Brain microvascular endothelial cell (primary cell): ENCODE measurements at regions not wholly inside any gene's neighbourhood (a gene's known extent, or its start where the extent isn't known, plus 50 kb on each side); places are given as distances from the start of the nearest gene placed in this dataset.

Source experiments
- DNase-seq: peaks from one replicate; pipeline ENCODE4 v3.0.0-alpha.2; 2020
- H3K27ac ChIP-seq: fragments of 250-450 bp; sonication (Bioruptor Pico); 2 replicates; pipeline ENCODE4 v1.5.1; 2020; ENCODE audit warnings: mild to moderate bottlenecking, moderate library complexity
- H3K27me3 ChIP-seq: fragments of 250-450 bp; sonication (Bioruptor Pico); replicated peaks from 2 replicates; pipeline ENCODE4 v1.5.1; 2020; ENCODE audit warnings: mild to moderate bottlenecking
- H3K36me3 ChIP-seq: fragments of 250-450 bp; sonication (Bioruptor Pico); replicated peaks from 2 replicates; pipeline ENCODE4 v1.5.1; 2020; ENCODE audit warnings: mild to moderate bottlenecking
- H3K4me3 ChIP-seq: 2 replicates; pipeline ENCODE4 v1.5.1; 2011; ENCODE audit warnings: low read depth, mild to moderate bottlenecking, control low read depth, low read length, moderate library complexity
- in situ Hi-C: cut with HindIII; loops from 2 replicates; pipeline ENCODE4 v1.10.0; 2017; ENCODE audit warnings: low sequenced_read_pairs, low pct_ligation_motif_present
- TF ChIP-seq, protein P1 (sequence below): IDR thresholded peaks from 2 replicates; pipeline ENCODE4 v1.5.1; 2011; ENCODE audit warnings: low read depth, mild to moderate bottlenecking, moderate library complexity, low read length, control low read depth, inconsistent platforms; ENCODE audit errors: missing control alignments

DNA sequence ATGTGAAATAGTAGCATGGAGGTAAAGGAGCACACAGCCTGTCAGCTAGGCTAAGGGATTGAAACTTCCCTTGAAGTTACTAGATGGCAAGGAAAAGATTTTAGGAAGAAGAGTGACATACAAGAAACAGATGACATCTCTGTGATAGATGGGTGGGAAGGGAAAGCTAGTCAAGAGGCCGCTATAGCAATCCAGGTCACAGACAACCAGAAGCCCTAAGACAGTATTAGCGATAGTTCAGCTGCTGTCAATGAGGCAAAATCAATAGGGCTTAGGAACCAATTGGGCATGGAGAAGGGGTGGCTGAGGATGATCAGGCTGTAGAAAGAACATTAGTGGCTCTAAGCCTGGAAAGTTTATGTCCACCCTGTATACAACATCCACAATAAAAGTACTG lies 111.1 kb downstream of the GLUL start:
- Histone ChIP-seq H3K27me3 (no peaks in the 10 kb centered on the region), H3K27ac (no peak overlapping the region), H3K4me3 (no peak overlapping the region), H3K36me3 (no peaks in the 10 kb centered on the region)
- in situ Hi-C loops: no loop called here
- DNase-seq: no peak
- TF ChIP-seq, protein P1, sequence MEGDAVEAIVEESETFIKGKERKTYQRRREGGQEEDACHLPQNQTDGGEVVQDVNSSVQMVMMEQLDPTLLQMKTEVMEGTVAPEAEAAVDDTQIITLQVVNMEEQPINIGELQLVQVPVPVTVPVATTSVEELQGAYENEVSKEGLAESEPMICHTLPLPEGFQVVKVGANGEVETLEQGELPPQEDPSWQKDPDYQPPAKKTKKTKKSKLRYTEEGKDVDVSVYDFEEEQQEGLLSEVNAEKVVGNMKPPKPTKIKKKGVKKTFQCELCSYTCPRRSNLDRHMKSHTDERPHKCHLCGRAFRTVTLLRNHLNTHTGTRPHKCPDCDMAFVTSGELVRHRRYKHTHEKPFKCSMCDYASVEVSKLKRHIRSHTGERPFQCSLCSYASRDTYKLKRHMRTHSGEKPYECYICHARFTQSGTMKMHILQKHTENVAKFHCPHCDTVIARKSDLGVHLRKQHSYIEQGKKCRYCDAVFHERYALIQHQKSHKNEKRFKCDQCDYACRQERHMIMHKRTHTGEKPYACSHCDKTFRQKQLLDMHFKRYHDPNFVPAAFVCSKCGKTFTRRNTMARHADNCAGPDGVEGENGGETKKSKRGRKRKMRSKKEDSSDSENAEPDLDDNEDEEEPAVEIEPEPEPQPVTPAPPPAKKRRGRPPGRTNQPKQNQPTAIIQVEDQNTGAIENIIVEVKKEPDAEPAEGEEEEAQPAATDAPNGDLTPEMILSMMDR: no peak

DNA sequence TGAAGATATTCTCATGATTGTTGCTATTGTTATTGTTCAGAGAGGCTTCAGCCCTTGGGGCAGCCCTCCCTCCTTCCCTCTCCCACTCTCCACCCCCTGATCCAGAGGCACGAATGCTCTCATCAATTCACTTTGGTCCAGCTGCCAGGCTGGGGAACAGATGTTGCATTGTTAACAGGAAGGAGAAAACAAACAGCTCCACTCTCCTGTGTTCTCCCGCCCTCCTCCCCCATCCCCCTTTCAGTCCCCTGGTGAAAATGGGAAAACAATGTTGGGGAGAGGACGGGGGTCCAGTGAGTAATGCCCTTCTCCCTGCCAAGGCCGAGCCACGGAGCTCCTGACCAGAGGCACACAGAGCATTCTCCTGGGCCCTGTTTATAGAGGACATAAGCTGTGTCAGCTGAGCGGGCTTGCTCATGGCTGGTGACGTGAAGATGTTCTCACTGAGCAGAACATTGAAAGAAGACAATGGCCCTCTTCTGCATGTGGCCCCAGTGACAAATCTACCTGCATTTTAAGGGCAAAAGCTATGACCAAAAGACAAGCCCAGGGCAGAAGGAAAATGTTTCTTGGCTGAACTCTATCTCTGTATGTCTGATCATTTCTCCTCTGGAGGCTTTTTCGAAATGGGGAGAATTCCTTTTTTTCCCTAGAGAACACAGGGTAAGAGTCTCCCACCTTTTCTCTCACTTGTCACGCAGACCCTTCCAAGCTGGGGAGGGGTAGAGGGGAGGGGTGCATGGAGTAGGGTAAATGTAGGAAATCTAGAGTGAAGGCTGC lies 111.7 kb downstream of the GLUL start:
- Histone ChIP-seq H3K27ac (no peak overlapping the region), H3K36me3 (no peaks in the 10 kb centered on the region), H3K4me3 (no peak overlapping the region), H3K27me3 (no peaks in the 10 kb centered on the region)
- TF ChIP-seq, protein P1: no peak
- in situ Hi-C loops: no loop called here
- DNase-seq: no peak

DNA sequence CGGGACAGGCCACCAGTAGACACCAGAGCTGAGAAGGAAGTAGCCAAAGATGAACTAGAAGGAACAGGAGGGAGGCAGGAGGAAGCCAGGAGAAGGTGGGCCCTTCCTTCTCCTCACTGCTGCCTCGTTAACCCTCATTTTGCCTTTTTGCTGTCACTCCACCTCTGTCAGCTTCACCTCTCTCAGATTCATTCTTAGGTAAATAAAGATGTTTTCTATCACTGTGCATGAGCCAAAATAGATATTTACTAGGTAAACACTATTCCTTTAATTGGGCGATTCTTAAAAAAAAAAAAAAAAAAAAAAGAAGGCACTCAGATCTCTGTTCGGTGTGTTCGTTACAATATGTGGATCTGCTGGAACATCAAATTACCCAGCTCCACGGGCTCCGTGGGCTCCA lies 112.3 kb downstream of the GLUL start:
- no peaks in the 10 kb centered on the region for H3K27me3 ChIP-seq
- no peaks in the 10 kb centered on the region for H3K36me3 ChIP-seq
- DNase-seq: no peak
- TF ChIP-seq, protein P1: no peak
- no peak overlapping the region for H3K4me3 ChIP-seq
- in situ Hi-C loops: no loop called here
- H3K27ac ChIP-seq: no peak overlapping the region

DNA sequence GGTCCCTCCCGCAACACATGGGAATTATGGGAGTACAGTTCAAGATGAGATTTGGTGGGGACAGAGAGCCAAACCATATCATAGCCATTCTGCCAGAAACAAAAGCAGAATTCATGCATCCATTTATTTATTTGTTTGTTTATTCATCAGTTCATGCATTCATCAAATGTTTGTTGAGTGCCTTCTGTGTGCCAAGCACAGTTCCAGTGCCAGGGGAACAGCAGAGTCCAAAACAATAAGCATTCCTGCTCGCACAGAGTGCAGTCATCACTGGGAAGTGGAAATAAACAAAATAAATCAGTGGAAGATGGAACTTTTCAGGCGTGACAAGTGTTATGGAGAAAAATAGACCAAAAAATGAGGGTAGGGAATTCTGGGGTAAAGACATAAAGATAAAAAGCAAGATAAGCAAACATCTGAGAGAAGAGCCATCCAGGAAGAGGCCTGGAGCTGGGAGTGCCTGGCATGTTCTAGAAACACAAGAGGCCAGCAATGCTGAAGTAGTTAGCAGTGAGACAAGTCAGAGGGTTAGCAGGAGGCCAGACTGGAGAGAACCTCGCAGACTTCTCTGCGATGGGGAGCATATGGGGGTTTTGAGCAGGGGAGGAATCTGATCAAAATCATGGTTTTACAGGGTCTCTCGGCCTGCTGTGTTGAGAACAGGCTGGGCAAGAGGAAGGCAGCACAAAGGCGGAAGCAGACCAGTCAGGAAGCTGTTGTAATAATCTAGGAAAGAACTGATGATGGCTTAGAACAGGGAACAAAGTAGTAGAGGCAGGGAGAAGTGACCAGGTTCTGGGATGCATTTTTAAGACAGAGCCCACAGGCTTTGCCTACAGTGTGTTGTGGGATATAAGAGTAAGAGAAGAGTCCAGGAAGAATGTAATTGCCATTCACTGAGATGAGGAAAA lies 113.2 kb downstream of the GLUL start:
- Histone ChIP-seq H3K27ac (no peak overlapping the region), H3K36me3 (no peaks in the 10 kb centered on the region), H3K4me3 (no peak overlapping the region), H3K27me3 (no peaks in the 10 kb centered on the region)
- in situ Hi-C loops: no loop called here
- no peak for DNase-seq
- TF ChIP-seq, protein P1: no peak

DNA sequence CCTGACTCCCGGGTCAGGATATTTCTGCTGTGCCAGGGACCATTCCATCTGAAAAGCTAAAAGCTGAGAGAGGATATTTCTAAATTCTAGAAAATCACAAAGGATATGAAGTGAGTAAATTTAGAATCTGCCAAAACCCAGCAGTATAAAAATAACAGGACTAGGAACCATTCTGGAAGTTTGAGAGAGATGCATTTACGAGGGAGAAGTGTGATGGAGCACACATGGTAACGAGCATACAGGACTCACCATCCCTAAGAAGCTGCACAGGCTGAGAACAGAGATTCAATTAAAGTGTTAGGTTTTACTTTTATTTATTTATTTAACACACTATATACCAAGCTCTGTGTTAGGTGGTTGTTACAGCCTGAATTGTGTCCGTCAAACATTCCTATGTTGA lies 116.3 kb downstream of the GLUL start:
- DNase-seq: no peak
- Histone ChIP-seq H3K4me3 (no peak overlapping the region), H3K36me3 (no peaks in the 10 kb centered on the region), H3K27ac (no peak overlapping the region), H3K27me3 (no peaks in the 10 kb centered on the region)
- in situ Hi-C loops: no loop called here
- TF ChIP-seq, protein P1: no peak
